NT2/D1 (cell line): ENCODE measurements at regions not wholly inside any gene's neighbourhood (a gene's known extent, or its start where the extent isn't known, plus 50 kb on each side); places are given as distances from the start of the nearest gene placed in this dataset.

Source experiments
- SUZ12 ChIP-seq: IDR thresholded peaks from 2 replicates; pipeline ENCODE4 v1.6.1; 2011; ENCODE audit not compliant: insufficient read length, insufficient read depth; ENCODE audit errors: extremely low read depth
- ZNF274 ChIP-seq: IDR thresholded peaks from 2 replicates; pipeline ENCODE4 v1.6.1; 2011; ENCODE audit warnings: mild to moderate bottlenecking, low read depth, low read length

- TF ChIP-seq SUZ12 (no peak), ZNF274 (no peak)
These were observed 457.2 kb upstream of the HS6ST1 start for GRCh38 chr2:128775914-128776285.
